CD14-positive monocyte (primary cell): ENCODE measurements at regions not wholly inside any gene's neighbourhood (a gene's known extent, or its start where the extent isn't known, plus 50 kb on each side); places are given as distances from the start of the nearest gene placed in this dataset.

Source experiments
- DNase-seq, 3 donors: peaks; one replicate each; pipeline ENCODE4 v3.0.0-alpha.2; 2011 to 2022
- H2AFZ ChIP-seq: 2 replicates; pipeline ENCODE4 v1.6.0; 2012; ENCODE audit warnings: mild to moderate bottlenecking, low read depth, low read length, inconsistent platforms; ENCODE audit not compliant: insufficient read depth, poor library complexity, severe bottlenecking
- H3K27ac ChIP-seq, 2 donors: 1 replicate in 1 of 2; 2 replicates in 1 of 2; pipeline ENCODE4 v1.5.1; 2012 to 2013; ENCODE audit warnings: low read length in 2 of 2, control low read depth in 1 of 2, inconsistent platforms in 1 of 2, low read depth in 1 of 2, mild to moderate bottlenecking in 1 of 2
- H3K27me3 ChIP-seq, 2 donors: one replicate each; pipeline versions ENCODE4 v1.6.0 to v1.6.1; 2011 to 2013; ENCODE audit warnings: low read length in 2 of 2; ENCODE audit not compliant: control insufficient read depth in 2 of 2, insufficient read depth in 2 of 2
- H3K36me3 ChIP-seq, 2 donors: replicated peaks in 1 of 2; 1 replicate in 1 of 2; 2 replicates in 1 of 2; pipeline versions ENCODE4 v1.5.1 to v1.6.1; 2012 to 2013; ENCODE audit warnings: low read length in 2 of 2, control low read depth in 1 of 2, inconsistent platforms in 1 of 2, mild to moderate bottlenecking in 1 of 2; ENCODE audit not compliant: insufficient read depth in 2 of 2, control insufficient read depth in 1 of 2
- H3K4me1 ChIP-seq, 2 donors: 1 replicate in 1 of 2; 2 replicates in 1 of 2; pipeline versions ENCODE4 v1.5.1 to v1.6.1; 2012 to 2013; ENCODE audit warnings: low read length in 2 of 2, control low read depth in 1 of 2, inconsistent platforms in 1 of 2, mild to moderate bottlenecking in 1 of 2, moderate library complexity in 1 of 2; ENCODE audit not compliant: insufficient read depth in 2 of 2, control insufficient read depth in 1 of 2
- H3K4me2 ChIP-seq: replicated peaks from 2 replicates; pipeline ENCODE3; 2012; ENCODE audit warnings: low read length, moderate library complexity, mild to moderate bottlenecking; ENCODE audit not compliant: poor library complexity, severe bottlenecking; ENCODE audit errors: extremely low read depth
- H3K4me3 ChIP-seq, 3 experiments: fragments of 200-600 bp in 1 of 3; sonication (generic) in 1 of 3; replicated peaks in 1 of 3; 1 replicate in 2 of 3; 2 replicates in 1 of 3; pipeline ENCODE4 v1.5.1; 2011 to 2013; ENCODE audit warnings: low read length in 3 of 3, mild to moderate bottlenecking in 3 of 3, control low read depth in 2 of 3, low read depth in 2 of 3, inconsistent platforms in 1 of 3, moderate library complexity in 1 of 3
- H3K79me2 ChIP-seq: 2 replicates; pipeline ENCODE4 v1.6.0; 2012; ENCODE audit warnings: mild to moderate bottlenecking, control low read depth, inconsistent platforms, low read length, moderate library complexity; ENCODE audit not compliant: insufficient read depth
- H3K9ac ChIP-seq: 2 replicates; pipeline ENCODE4 v1.6.0; 2017; ENCODE audit warnings: low read length, mild to moderate bottlenecking; ENCODE audit not compliant: insufficient read depth, poor library complexity, severe bottlenecking
- H3K9me3 ChIP-seq, 2 donors: replicated peaks in 1 of 2; 1 replicate in 1 of 2; 2 replicates in 1 of 2; pipeline versions ENCODE4 v1.5.1 to v1.6.1; 2012 to 2013; ENCODE audit warnings: low read length in 2 of 2, control low read depth in 1 of 2; ENCODE audit not compliant: control insufficient read depth in 1 of 2, insufficient read depth in 1 of 2
- H4K20me1 ChIP-seq: 2 replicates; pipeline ENCODE4 v1.6.0; 2012; ENCODE audit warnings: mild to moderate bottlenecking, low read length, control low read depth, moderate library complexity; ENCODE audit not compliant: insufficient read depth
- H3K27ac Mint-ChIP-seq, 7 donors: one replicate each; pipeline ENCODE4 v1.8.0; 2020; ENCODE audit warnings: mild to moderate bottlenecking in 7 of 7, mixed read lengths in 7 of 7, moderate library complexity in 6 of 7, inconsistent platforms in 2 of 7
- H3K27me3 Mint-ChIP-seq, 3 donors: one replicate each; pipeline ENCODE4 v1.8.0; 2021 to 2022; ENCODE audit warnings: low read depth in 3 of 3, mild to moderate bottlenecking in 3 of 3, mixed read lengths in 3 of 3, moderate library complexity in 3 of 3, inconsistent platforms in 1 of 3
- H3K36me3 Mint-ChIP-seq, 2 donors: one replicate each; pipeline ENCODE4 v1.8.0; 2020; ENCODE audit warnings: mixed read lengths in 2 of 2, inconsistent platforms in 1 of 2, mild to moderate bottlenecking in 1 of 2
- H3K4me1 Mint-ChIP-seq: one replicate; pipeline ENCODE4 v1.8.0; 2020; ENCODE audit warnings: mild to moderate bottlenecking, mixed read lengths
- H3K4me3 Mint-ChIP-seq, 2 donors: one replicate each; pipeline ENCODE4 v1.8.0; 2020; ENCODE audit warnings: mild to moderate bottlenecking in 2 of 2, mixed read lengths in 2 of 2, moderate library complexity in 1 of 2
- H3K9me3 Mint-ChIP-seq, 7 donors: one replicate each; pipeline ENCODE4 v1.8.0; 2020 to 2022; ENCODE audit warnings: mixed read lengths in 7 of 7, mild to moderate bottlenecking in 6 of 7, moderate library complexity in 6 of 7, inconsistent platforms in 2 of 7
- CTCF ChIP-seq: fragments of 200-600 bp; IDR thresholded peaks from one replicate; pipeline ENCODE4 v1.8.0; 2022; ENCODE audit warnings: antibody characterized with exemption, mild to moderate bottlenecking
- WGBS: methylation state at CpG from one replicate; pipeline ENCODE4 v1.1.5; 2013; ENCODE audit warnings: missing lambda C conversion rate; ENCODE audit not compliant: insufficient coverage; 5-methylcytosine and 5-hydroxymethylcytosine counted together
- intact Hi-C, 2 donors: fragments of 100-400 bp; cut with micrococcal nuclease; formaldehyde crosslinking; loops; one replicate each; pipeline versions ENCODE4 v1.15.0 to v1.15.1; 2023

DNA sequence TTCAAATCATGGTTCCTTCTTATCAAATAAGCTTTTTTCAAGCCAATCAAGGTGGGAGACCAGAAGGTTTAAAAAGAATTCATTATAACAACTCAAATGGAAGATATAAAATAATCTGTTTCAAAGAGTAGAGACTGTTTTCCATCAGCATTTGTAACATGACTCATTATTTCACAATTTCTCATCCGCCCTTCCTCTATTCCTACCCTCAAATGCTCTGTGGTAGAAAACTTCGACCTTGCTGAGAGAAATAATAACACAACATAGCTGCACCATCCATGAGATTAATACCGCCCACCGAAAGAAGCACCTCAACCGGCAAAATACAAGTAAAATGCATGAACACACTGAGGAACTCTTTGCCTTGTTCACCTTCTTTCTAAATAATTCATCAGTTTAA is 2039.2 kb upstream of the CELF4 start:
- Histone ChIP-seq H3K4me2 (no peak overlapping the region), H3K36me3 (no peaks in the 10 kb centered on the region), H2AFZ (no peak overlapping the region), H3K4me3 (no peak overlapping the region), H3K9me3 (no peaks in the 10 kb centered on the region), H3K27me3 (no peaks in the 10 kb centered on the region), H3K9ac (no peak overlapping the region), H4K20me1 (no peaks in the 10 kb centered on the region), H3K79me2 (no peaks in the 10 kb centered on the region), H3K27ac (no peak overlapping the region), H3K4me1 (peaks cover 0 to 5% of the 10 kb centered on the region in 2 donors)
- no peak overlapping the region for H3K27ac Mint-ChIP-seq
- no peaks in the 10 kb centered on the region for H3K27me3 Mint-ChIP-seq
- DNase-seq, result peak; percentile 0 to 4 (median 2)
- intact Hi-C loops, result no loop called here
- no peak overlapping the region for H3K4me3 Mint-ChIP-seq
- H3K9me3 Mint-ChIP-seq, result peaks cover 0 to 4% (median 0%) of the 10 kb centered on the region in 7 donors
- no peak for TF ChIP-seq CTCF
- H3K4me1 Mint-ChIP-seq, result peaks cover 10% of the 10 kb centered on the region
- WGBS, result 69% methylated on average over 4 of the region's 5 CpGs
- H3K36me3 Mint-ChIP-seq, result no peaks in the 10 kb centered on the region

DNA sequence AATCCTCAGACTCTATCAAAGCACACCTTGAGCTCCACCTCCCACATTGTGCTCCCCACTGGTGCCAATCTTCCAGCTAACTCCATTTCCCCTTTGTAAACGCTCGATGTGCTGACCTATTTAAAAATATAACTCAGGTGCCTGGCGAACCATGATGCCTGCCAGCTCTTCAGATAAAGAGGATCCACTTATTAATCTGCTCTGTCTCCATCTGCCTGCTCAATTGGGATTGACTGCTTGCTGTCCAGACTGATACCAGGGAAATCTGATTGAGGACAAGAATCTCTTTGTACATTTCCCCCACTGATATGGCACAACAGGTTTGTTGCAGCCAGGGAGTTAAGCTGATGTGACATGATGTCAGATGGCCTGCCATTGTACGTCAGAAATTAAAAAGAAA is 2036.5 kb upstream of the CELF4 start:
- H3K9ac ChIP-seq, result no peak overlapping the region
- WGBS, result 93% methylated on average over 3 of the region's 4 CpGs
- peaks cover 10% of the 10 kb centered on the region for H3K4me1 Mint-ChIP-seq
- H3K36me3 Mint-ChIP-seq, result no peaks in the 10 kb centered on the region
- H2AFZ ChIP-seq, result no peak overlapping the region
- no peak overlapping the region for H3K4me3 Mint-ChIP-seq
- H3K27me3 ChIP-seq, result no peaks in the 10 kb centered on the region
- H3K27ac ChIP-seq, result no peak overlapping the region
- peaks cover 0 to 2% (median 0%) of the 10 kb centered on the region in 7 donors for H3K9me3 Mint-ChIP-seq
- H3K4me1 ChIP-seq, result peaks cover 0 to 5% of the 10 kb centered on the region in 2 donors
- H3K9me3 ChIP-seq, result no peaks in the 10 kb centered on the region
- H3K36me3 ChIP-seq, result no peaks in the 10 kb centered on the region
- H4K20me1 ChIP-seq, result no peaks in the 10 kb centered on the region
- intact Hi-C loops, result no loop called here
- H3K27ac Mint-ChIP-seq, result peak overlapping the region in 1 of 7 donors; percentile 44
- H3K4me2 ChIP-seq, result no peak overlapping the region
- no peaks in the 10 kb centered on the region for H3K79me2 ChIP-seq
- TF ChIP-seq CTCF, result no peak
- no peaks in the 10 kb centered on the region for H3K27me3 Mint-ChIP-seq
- H3K4me3 ChIP-seq, result no peak overlapping the region
- DNase-seq, result no peak
